Neuronal stem cell (in vitro differentiated cells): ENCODE measurements at regions not wholly inside any gene's neighbourhood (a gene's known extent, or its start where the extent isn't known, plus 50 kb on each side); places are given as distances from the start of the nearest gene placed in this dataset.

Experiments used
- DNase-seq: peaks from one replicate; pipeline ENCODE4 v3.0.0-alpha.2; 2013; ENCODE audit warnings: low spot score
- H2AFZ ChIP-seq: one replicate; pipeline ENCODE4 v1.6.1; 2013; ENCODE audit warnings: mild to moderate bottlenecking, low read length, inconsistent platforms
- H2AK5ac ChIP-seq: 2 replicates; pipeline ENCODE4 v1.6.1; 2013; ENCODE audit warnings: low read depth, mild to moderate bottlenecking, inconsistent platforms, low read length, moderate library complexity, mixed read lengths
- H2BK120ac ChIP-seq: 2 replicates; pipeline ENCODE4 v1.6.1; 2013; ENCODE audit warnings: low read depth, mild to moderate bottlenecking, inconsistent platforms, low read length, moderate library complexity, mixed read lengths
- H2BK12ac ChIP-seq: one replicate; pipeline ENCODE4 v1.6.1; 2013; ENCODE audit warnings: low read length, inconsistent platforms
- H2BK15ac ChIP-seq: 2 replicates; pipeline ENCODE4 v1.6.1; 2013; ENCODE audit warnings: mild to moderate bottlenecking, low read length, inconsistent platforms, mixed read lengths
- H2BK5ac ChIP-seq: one replicate; pipeline ENCODE4 v1.6.1; 2013; ENCODE audit warnings: inconsistent platforms, mild to moderate bottlenecking, low read length, moderate library complexity
- H3K14ac ChIP-seq: one replicate; pipeline ENCODE4 v1.6.1; 2013; ENCODE audit warnings: low read length, inconsistent platforms
- H3K18ac ChIP-seq: 2 replicates; pipeline ENCODE4 v1.6.1; 2013; ENCODE audit warnings: low read length, inconsistent platforms
- H3K23ac ChIP-seq: 2 replicates; pipeline ENCODE4 v1.6.1; 2013; ENCODE audit warnings: low read depth, mild to moderate bottlenecking, mixed read lengths, low read length, inconsistent platforms; ENCODE audit not compliant: poor library complexity
- H3K27ac ChIP-seq: replicated peaks from 3 replicates; pipeline ENCODE4 v1.5.1; 2013; ENCODE audit warnings: low read length, inconsistent platforms
- H3K27me3 ChIP-seq, 3 experiments: 2 replicates each; pipeline ENCODE4 v1.6.1; 2013; ENCODE audit warnings: low read length in 3 of 3, mild to moderate bottlenecking in 2 of 3, inconsistent platforms in 1 of 3, low read depth in 1 of 3, mixed read lengths in 1 of 3, moderate library complexity in 1 of 3; ENCODE audit not compliant: control insufficient read depth in 3 of 3, insufficient read depth in 3 of 3
- H3K36me3 ChIP-seq, 2 donors: replicated peaks in 1 of 2; 2 replicates each; pipeline ENCODE4 v1.6.1; 2013; ENCODE audit warnings: low read length in 2 of 2; ENCODE audit not compliant: control insufficient read depth in 2 of 2, insufficient read depth in 2 of 2
- H3K4ac ChIP-seq: 2 replicates; pipeline ENCODE4 v1.6.1; 2013; ENCODE audit warnings: inconsistent platforms, mild to moderate bottlenecking, low read length, moderate library complexity
- H3K4me1 ChIP-seq, 2 donors: 1 replicate in 1 of 2; 2 replicates in 1 of 2; pipeline ENCODE4 v1.6.1; 2013; ENCODE audit warnings: low read length in 2 of 2, low read depth in 1 of 2; ENCODE audit not compliant: control insufficient read depth in 2 of 2, insufficient read depth in 1 of 2
- H3K4me2 ChIP-seq: one replicate; pipeline ENCODE4 v1.6.1; 2013; ENCODE audit warnings: mild to moderate bottlenecking, low read length, inconsistent platforms; ENCODE audit not compliant: insufficient read depth, poor library complexity, severe bottlenecking
- H3K4me3 ChIP-seq, 2 donors: 2 replicates each; pipeline ENCODE4 v1.5.1; 2013; ENCODE audit warnings: low read length in 2 of 2, mild to moderate bottlenecking in 2 of 2, inconsistent platforms in 1 of 2, moderate library complexity in 1 of 2
- H3K79me1 ChIP-seq: one replicate; pipeline ENCODE4 v1.6.1; 2013; ENCODE audit warnings: low read depth, mild to moderate bottlenecking, inconsistent platforms, low read length, moderate library complexity
- H3K9ac ChIP-seq: one replicate; pipeline ENCODE4 v1.6.1; 2013; ENCODE audit warnings: mild to moderate bottlenecking, low read depth, low read length, inconsistent platforms; ENCODE audit not compliant: poor library complexity
- H3K9me3 ChIP-seq, 2 donors: replicated peaks in 1 of 2; 2 replicates each; pipeline versions ENCODE3 to v1.6.1; 2013; ENCODE audit warnings: low read length in 2 of 2, mild to moderate bottlenecking in 2 of 2, inconsistent platforms in 1 of 2, low read depth in 1 of 2, mixed read lengths in 1 of 2, moderate library complexity in 1 of 2; ENCODE audit not compliant: control insufficient read depth in 2 of 2, insufficient read depth in 1 of 2
- H4K8ac ChIP-seq: one replicate; pipeline ENCODE4 v1.6.1; 2013; ENCODE audit warnings: low read depth, mild to moderate bottlenecking, inconsistent platforms, low read length, moderate library complexity
- H4K91ac ChIP-seq: one replicate; pipeline ENCODE4 v1.6.1; 2013; ENCODE audit warnings: low read length, low read depth, mild to moderate bottlenecking, inconsistent platforms; ENCODE audit not compliant: poor library complexity
- WGBS, 2 donors: extraction: QIAGEN DNeasy Blood & Tissue Kit; methylation state at CpG; one replicate each; pipeline ENCODE4 v1.1.7; 2013; ENCODE audit warnings: missing lambda C conversion rate in 2 of 2, mixed read lengths in 1 of 2; ENCODE audit not compliant: insufficient read length in 2 of 2, insufficient replicate concordance in 1 of 2; ENCODE audit errors: extremely low coverage in 2 of 2; 5-methylcytosine and 5-hydroxymethylcytosine counted together

GRCh38 chr11:29119707-29120618 is 896.9 kb downstream of the KCNA4 start:
- H3K27ac ChIP-seq: no peak overlapping the region

DNA sequence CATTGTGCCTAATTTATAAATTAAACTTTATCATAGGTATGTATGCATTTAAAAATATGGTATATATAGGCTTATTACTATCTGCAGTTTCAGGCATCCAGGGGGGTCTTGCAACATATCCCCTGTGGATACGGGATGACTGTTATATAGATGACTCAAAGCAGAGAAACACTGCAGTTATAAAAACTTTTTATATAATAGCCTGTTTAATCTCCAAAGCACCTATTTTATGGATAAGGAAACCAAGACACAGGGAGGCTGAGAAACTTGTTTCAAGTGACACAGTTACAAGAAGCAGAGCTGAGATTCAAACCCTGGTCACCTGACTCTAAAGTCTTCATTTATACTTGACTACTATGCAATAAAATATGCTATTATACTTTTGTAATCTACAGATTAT is 897.7 kb downstream of the KCNA4 start:
- no peak overlapping the region for H4K8ac ChIP-seq
- no peak overlapping the region for H3K4ac ChIP-seq
- no peak overlapping the region for H2BK15ac ChIP-seq
- no peak overlapping the region for H2BK5ac ChIP-seq
- no peaks in the 10 kb centered on the region for H3K27me3 ChIP-seq
- H3K27ac ChIP-seq: no peak overlapping the region
- no peak overlapping the region for H3K4me3 ChIP-seq
- no peaks in the 10 kb centered on the region for H3K4me1 ChIP-seq
- no peak overlapping the region for H4K91ac ChIP-seq
- no peaks in the 10 kb centered on the region for H3K9me3 ChIP-seq
- peak overlapping the region; percentile 38 for H2AFZ ChIP-seq
- H3K18ac ChIP-seq: no peak overlapping the region
- H3K23ac ChIP-seq: no peak overlapping the region
- H3K14ac ChIP-seq: no peak overlapping the region
- H3K36me3 ChIP-seq: no peaks in the 10 kb centered on the region
- no peak overlapping the region for H2BK12ac ChIP-seq
- WGBS, 2 donors: no CpG with 5 or more reads among the region's 1 CpG
- H2BK120ac ChIP-seq: no peak overlapping the region
- no peak overlapping the region for H3K4me2 ChIP-seq
- no peak overlapping the region for H2AK5ac ChIP-seq
- H3K9ac ChIP-seq: no peak overlapping the region
- DNase-seq: no peak
- no peaks in the 10 kb centered on the region for H3K79me1 ChIP-seq

More at GRCh38 chr11:29119707-29120618, 896.9 kb downstream of the KCNA4 start:
- Histone ChIP-seq H3K4me1 (no peaks in the 10 kb centered on the region), H3K9me3 (no peaks in the 10 kb centered on the region), H3K79me1 (no peaks in the 10 kb centered on the region), H3K4me2 (no peak overlapping the region), H2BK5ac (no peak overlapping the region), H4K8ac (no peak overlapping the region), H3K4ac (no peak overlapping the region), H2BK12ac (no peak overlapping the region), H2AK5ac (no peak overlapping the region), H2AFZ (peak overlapping the region; percentile 38), H3K36me3 (no peaks in the 10 kb centered on the region), H3K4me3 (no peak overlapping the region), H2BK15ac (no peak overlapping the region), H3K9ac (no peak overlapping the region), H4K91ac (no peak overlapping the region), H3K18ac (no peak overlapping the region), H3K23ac (no peak overlapping the region), H2BK120ac (no peak overlapping the region), H3K27me3 (no peaks in the 10 kb centered on the region), H3K14ac (no peak overlapping the region)
- no peak for DNase-seq
- WGBS, 2 donors: no CpG with 5 or more reads among the region's 11 CpGs

DNA sequence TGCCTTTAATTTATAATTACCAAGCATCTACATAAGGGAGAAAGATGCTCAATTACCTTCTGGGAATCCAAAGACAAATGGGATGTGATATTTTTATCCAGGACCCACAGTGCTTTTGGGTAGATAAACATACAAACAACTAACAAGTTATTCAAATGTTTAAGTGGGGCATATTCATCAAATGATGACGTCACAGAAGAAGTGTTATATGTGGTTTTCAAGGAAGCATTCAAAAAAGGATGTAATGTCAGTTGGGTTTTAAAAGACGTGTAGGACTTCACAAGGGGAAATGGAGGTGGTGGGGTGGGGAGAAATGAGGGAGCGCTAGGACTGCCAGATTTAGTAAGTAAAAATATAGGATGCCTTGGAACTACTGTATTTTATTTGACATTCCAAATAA is 915.9 kb downstream of the KCNA4 start:
- Histone ChIP-seq H2BK120ac (no peak overlapping the region), H3K23ac (no peak overlapping the region), H3K27ac (no peak overlapping the region), H4K8ac (no peak overlapping the region), H3K4me1 (no peaks in the 10 kb centered on the region), H3K14ac (no peak overlapping the region), H3K9me3 (no peaks in the 10 kb centered on the region), H3K27me3 (no peaks in the 10 kb centered on the region), H2BK15ac (no peak overlapping the region), H4K91ac (no peak overlapping the region), H3K79me1 (no peaks in the 10 kb centered on the region), H2BK12ac (no peak overlapping the region), H3K18ac (no peak overlapping the region), H2AK5ac (no peak overlapping the region), H3K4ac (no peak overlapping the region), H2AFZ (no peak overlapping the region), H3K9ac (no peak overlapping the region), H3K36me3 (no peaks in the 10 kb centered on the region), H2BK5ac (no peak overlapping the region), H3K4me2 (no peak overlapping the region), H3K4me3 (no peak overlapping the region)
- DNase-seq: no peak
- no CpG with 5 or more reads among the region's 3 CpGs for WGBS, 2 donors

- Histone ChIP-seq H3K23ac (no peak overlapping the region), H3K9me3 (no peaks in the 10 kb centered on the region), H3K27ac (no peak overlapping the region), H3K27me3 (no peaks in the 10 kb centered on the region), H3K36me3 (no peaks in the 10 kb centered on the region), H3K4me2 (no peak overlapping the region), H2BK15ac (no peak overlapping the region), H4K8ac (no peak overlapping the region), H2BK120ac (no peak overlapping the region), H3K4me3 (no peak overlapping the region), H4K91ac (no peak overlapping the region), H2AK5ac (no peak overlapping the region), H3K4ac (no peak overlapping the region), H3K18ac (no peak overlapping the region), H2AFZ (no peak overlapping the region), H3K79me1 (no peaks in the 10 kb centered on the region), H2BK5ac (no peak overlapping the region), H3K4me1 (no peaks in the 10 kb centered on the region), H2BK12ac (no peak overlapping the region), H3K9ac (no peak overlapping the region), H3K14ac (no peak overlapping the region)
- DNase-seq: no peak
- no CpG with 5 or more reads among the region's 1 CpG for WGBS, 2 donors
These were observed 921.0 kb downstream of the KCNA4 start for GRCh38 chr11:29095821-29096220.
